GM23338 (cell line): ENCODE measurements at regions not wholly inside any gene's neighbourhood (a gene's known extent, or its start where the extent isn't known, plus 50 kb on each side); places are given as distances from the start of the nearest gene placed in this dataset.

Experiments used
- ATAC-seq: fragments of 200-7000 bp; cut with Tn5 transposase; 3 replicates; pipeline ENCODE4 v1.9.1; 2020
- DNase-seq: peaks from one replicate; pipeline ENCODE4 v3.0.0-alpha.2; 2015; ENCODE audit warnings: low spot score
- H2AFZ ChIP-seq: fragments of 200-600 bp; sonication (generic); 2 replicates; pipeline ENCODE4 v1.8.0; 2016; ENCODE audit warnings: antibody characterized with exemption, mild to moderate bottlenecking, moderate library complexity
- H3F3A ChIP-seq: fragments of 200-600 bp; sonication (generic); replicated peaks from 2 replicates; pipeline ENCODE4 v1.8.0; 2017; ENCODE audit warnings: antibody characterized with exemption, mixed run types, low read depth
- H3K27ac ChIP-seq: fragments of 200-600 bp; sonication (generic); 2 replicates; pipeline ENCODE4 v1.6.1; 2016; ENCODE audit warnings: low read depth
- H3K27me3 ChIP-seq: fragments of 200-600 bp; sonication (generic); 2 replicates; pipeline ENCODE4 v1.8.0; 2016; ENCODE audit warnings: mild to moderate bottlenecking, mixed run types, moderate library complexity; ENCODE audit not compliant: insufficient read depth
- H3K36me3 ChIP-seq: fragments of 200-600 bp; sonication (generic); 2 replicates; pipeline ENCODE4 v1.8.0; 2016; ENCODE audit warnings: mild to moderate bottlenecking; ENCODE audit not compliant: insufficient read depth
- H3K4me1 ChIP-seq: fragments of 200-600 bp; sonication (generic); 2 replicates; pipeline ENCODE4 v1.8.0; 2016; ENCODE audit warnings: mild to moderate bottlenecking, moderate library complexity; ENCODE audit not compliant: insufficient read depth
- H3K4me2 ChIP-seq: fragments of 200-600 bp; sonication (generic); 2 replicates; pipeline ENCODE4 v1.7.1; 2017; ENCODE audit warnings: mixed run types
- H3K4me3 ChIP-seq: fragments of 200-600 bp; sonication (generic); 2 replicates; pipeline ENCODE4 v1.6.1; 2016; ENCODE audit warnings: mixed run types
- H3K79me2 ChIP-seq: fragments of 200-600 bp; sonication (generic); replicated peaks from 2 replicates; pipeline ENCODE4 v1.8.0; 2017; ENCODE audit warnings: mild to moderate bottlenecking; ENCODE audit not compliant: insufficient read depth
- H3K9me2 ChIP-seq: fragments of 200-600 bp; sonication (generic); 2 replicates; pipeline ENCODE4 v1.8.0; 2017; ENCODE audit not compliant: insufficient read depth
- H4K20me1 ChIP-seq: fragments of 200-600 bp; sonication (generic); replicated peaks from 2 replicates; pipeline ENCODE4 v1.8.0; 2017; ENCODE audit warnings: mild to moderate bottlenecking; ENCODE audit not compliant: insufficient read depth
- H3K27ac Mint-ChIP-seq: 2 replicates; pipeline ENCODE4 v1.8.0; 2020; ENCODE audit warnings: inconsistent platforms, mild to moderate bottlenecking, moderate library complexity, mixed read lengths
- H3K27me3 Mint-ChIP-seq: 3 replicates; pipeline ENCODE4 v1.8.0; 2022; ENCODE audit warnings: low read depth, mild to moderate bottlenecking, moderate library complexity, mixed read lengths, inconsistent platforms; ENCODE audit not compliant: insufficient read depth, poor library complexity
- H3K36me3 Mint-ChIP-seq: 3 replicates; pipeline ENCODE4 v1.8.0; 2021; ENCODE audit warnings: low read depth, mild to moderate bottlenecking, inconsistent platforms, moderate library complexity, mixed read lengths
- H3K4me1 Mint-ChIP-seq: 3 replicates; pipeline ENCODE4 v1.8.0; 2020; ENCODE audit warnings: mild to moderate bottlenecking, inconsistent platforms, mixed read lengths
- H3K4me3 Mint-ChIP-seq: 3 replicates; pipeline ENCODE4 v1.8.0; 2021; ENCODE audit warnings: moderate library complexity, mild to moderate bottlenecking, inconsistent platforms, mixed read lengths
- H3K9me3 Mint-ChIP-seq: 3 replicates; pipeline ENCODE4 v1.8.0; 2020; ENCODE audit warnings: moderate library complexity, mild to moderate bottlenecking, inconsistent platforms, mixed read lengths
- CREB1 ChIP-seq: fragments of 250-450 bp; sonication (Bioruptor Pico); IDR thresholded peaks from 2 replicates; pipeline ENCODE4 v1.5.0; 2020; ENCODE audit warnings: low read depth, mild to moderate bottlenecking, moderate library complexity
- CTCF ChIP-seq, 2 experiments: fragments of 200-600 bp in 1 of 2; sonication (generic) in 1 of 2; conservative IDR thresholded peaks; 2 replicates each; pipeline versions ENCODE4 v1.5.1 to v1.6.1; 2016 to 2017; ENCODE audit warnings: antibody characterized with exemption in 2 of 2, low read depth in 2 of 2, mild to moderate bottlenecking in 2 of 2, moderate library complexity in 1 of 2
- EZH2 ChIP-seq: fragments of 200-600 bp; sonication (generic); IDR thresholded peaks from one replicate; pipeline ENCODE4 v1.8.0; 2017; ENCODE audit warnings: antibody characterized with exemption, mild to moderate bottlenecking, low read depth; ENCODE audit not compliant: unreplicated experiment
- EZH2phosphoT487 ChIP-seq: fragments of 200-600 bp; sonication (generic); IDR thresholded peaks from one replicate; pipeline ENCODE4 v1.8.1; 2018; ENCODE audit warnings: antibody characterized with exemption; ENCODE audit not compliant: unreplicated experiment
- JUNB ChIP-seq: IDR thresholded peaks from one replicate; pipeline ENCODE4 v1.6.1; 2016; ENCODE audit warnings: antibody characterized with exemption; ENCODE audit not compliant: unreplicated experiment
- NANOG ChIP-seq: IDR thresholded peaks from 2 replicates; pipeline ENCODE4 v1.6.1; 2016; ENCODE audit warnings: antibody characterized with exemption, borderline replicate concordance
- POLR2AphosphoS5 ChIP-seq: IDR thresholded peaks from 2 replicates; pipeline ENCODE4 v1.6.1; 2016; ENCODE audit warnings: antibody characterized with exemption, low read depth
- STAT1 ChIP-seq: IDR thresholded peaks from one replicate; pipeline ENCODE4 v1.6.1; 2016; ENCODE audit warnings: antibody characterized with exemption; ENCODE audit not compliant: unreplicated experiment
- ZNF114 ChIP-seq: fragments of 250-450 bp; sonication (Bioruptor Pico); IDR thresholded peaks from 2 replicates; pipeline ENCODE4 v1.5.0; 2020; ENCODE audit warnings: mild to moderate bottlenecking, moderate library complexity
- ZNF331 ChIP-seq: fragments of 250-450 bp; sonication (Bioruptor Pico); IDR thresholded peaks from 2 replicates; pipeline ENCODE4 v1.5.0; 2020; ENCODE audit warnings: low read depth, mild to moderate bottlenecking, moderate library complexity
- ZNF462 ChIP-seq: fragments of 250-450 bp; sonication (Bioruptor Pico); IDR thresholded peaks from 2 replicates; pipeline ENCODE4 v1.5.0; 2020; ENCODE audit warnings: mild to moderate bottlenecking, moderate library complexity
- TF ChIP-seq, protein P1 (sequence below): IDR thresholded peaks from one replicate; pipeline ENCODE4 v1.6.1; 2018; ENCODE audit warnings: antibody characterized with exemption; ENCODE audit not compliant: unreplicated experiment
- TF ChIP-seq, protein P2 (sequence below): IDR thresholded peaks from 2 replicates; pipeline ENCODE4 v1.6.1; 2016; ENCODE audit warnings: antibody characterized with exemption

DNA sequence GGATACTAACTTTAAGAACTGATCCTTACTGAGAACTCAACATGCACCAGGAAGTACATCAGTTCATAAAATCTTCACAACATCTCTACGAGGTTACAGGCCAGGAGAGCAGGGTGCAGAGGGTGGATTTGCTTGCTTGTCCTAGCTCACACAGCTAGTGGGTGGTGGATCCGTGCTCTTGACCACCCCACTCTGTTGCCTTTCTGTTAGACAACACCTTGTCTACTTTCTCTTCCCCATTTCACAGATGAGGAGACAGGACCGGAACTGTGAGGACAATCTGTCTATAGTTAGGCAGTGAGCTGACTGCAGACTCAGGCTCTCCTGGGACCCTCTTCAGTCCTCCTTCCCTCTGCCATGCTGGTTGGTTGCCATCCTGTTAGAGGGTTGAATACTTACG lies 221.7 kb upstream of the TLE3 start:
- H3F3A ChIP-seq, result no peaks in the 10 kb centered on the region
- no peaks in the 10 kb centered on the region for H3K9me2 ChIP-seq
- H3K79me2 ChIP-seq, result no peaks in the 10 kb centered on the region
- H3K4me3 ChIP-seq, result no peak overlapping the region
- no peak for ATAC-seq
- H3K4me3 Mint-ChIP-seq, result no peak overlapping the region
- H3K4me1 Mint-ChIP-seq, result peaks cover 15% of the 10 kb centered on the region
- H3K27me3 ChIP-seq, result no peaks in the 10 kb centered on the region
- no peaks in the 10 kb centered on the region for H4K20me1 ChIP-seq
- H2AFZ ChIP-seq, result no peak overlapping the region
- H3K9me3 Mint-ChIP-seq, result no peaks in the 10 kb centered on the region
- peaks cover 9% of the 10 kb centered on the region for H3K4me1 ChIP-seq
- H3K36me3 Mint-ChIP-seq, result no peaks in the 10 kb centered on the region
- H3K36me3 ChIP-seq, result no peaks in the 10 kb centered on the region
- peaks cover 4% of the 10 kb centered on the region for H3K27me3 Mint-ChIP-seq
- no peak overlapping the region for H3K4me2 ChIP-seq
- no peak overlapping the region for H3K27ac Mint-ChIP-seq
- H3K27ac ChIP-seq, result no peak overlapping the region
- no peak for DNase-seq
- no peak for TF ChIP-seq EZH2
- TF ChIP-seq JUNB, result no peak
- no peak for TF ChIP-seq ZNF462
- no peak for TF ChIP-seq STAT1
- TF ChIP-seq, protein P1, sequence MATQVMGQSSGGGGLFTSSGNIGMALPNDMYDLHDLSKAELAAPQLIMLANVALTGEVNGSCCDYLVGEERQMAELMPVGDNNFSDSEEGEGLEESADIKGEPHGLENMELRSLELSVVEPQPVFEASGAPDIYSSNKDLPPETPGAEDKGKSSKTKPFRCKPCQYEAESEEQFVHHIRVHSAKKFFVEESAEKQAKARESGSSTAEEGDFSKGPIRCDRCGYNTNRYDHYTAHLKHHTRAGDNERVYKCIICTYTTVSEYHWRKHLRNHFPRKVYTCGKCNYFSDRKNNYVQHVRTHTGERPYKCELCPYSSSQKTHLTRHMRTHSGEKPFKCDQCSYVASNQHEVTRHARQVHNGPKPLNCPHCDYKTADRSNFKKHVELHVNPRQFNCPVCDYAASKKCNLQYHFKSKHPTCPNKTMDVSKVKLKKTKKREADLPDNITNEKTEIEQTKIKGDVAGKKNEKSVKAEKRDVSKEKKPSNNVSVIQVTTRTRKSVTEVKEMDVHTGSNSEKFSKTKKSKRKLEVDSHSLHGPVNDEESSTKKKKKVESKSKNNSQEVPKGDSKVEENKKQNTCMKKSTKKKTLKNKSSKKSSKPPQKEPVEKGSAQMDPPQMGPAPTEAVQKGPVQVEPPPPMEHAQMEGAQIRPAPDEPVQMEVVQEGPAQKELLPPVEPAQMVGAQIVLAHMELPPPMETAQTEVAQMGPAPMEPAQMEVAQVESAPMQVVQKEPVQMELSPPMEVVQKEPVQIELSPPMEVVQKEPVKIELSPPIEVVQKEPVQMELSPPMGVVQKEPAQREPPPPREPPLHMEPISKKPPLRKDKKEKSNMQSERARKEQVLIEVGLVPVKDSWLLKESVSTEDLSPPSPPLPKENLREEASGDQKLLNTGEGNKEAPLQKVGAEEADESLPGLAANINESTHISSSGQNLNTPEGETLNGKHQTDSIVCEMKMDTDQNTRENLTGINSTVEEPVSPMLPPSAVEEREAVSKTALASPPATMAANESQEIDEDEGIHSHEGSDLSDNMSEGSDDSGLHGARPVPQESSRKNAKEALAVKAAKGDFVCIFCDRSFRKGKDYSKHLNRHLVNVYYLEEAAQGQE, result no peak
- no peak for TF ChIP-seq EZH2phosphoT487
- no peak for TF ChIP-seq NANOG
- no peak for TF ChIP-seq ZNF114 (CRISPR knock-in tag)
- TF ChIP-seq ZNF331 (CRISPR knock-in tag), result no peak
- TF ChIP-seq, protein P2, sequence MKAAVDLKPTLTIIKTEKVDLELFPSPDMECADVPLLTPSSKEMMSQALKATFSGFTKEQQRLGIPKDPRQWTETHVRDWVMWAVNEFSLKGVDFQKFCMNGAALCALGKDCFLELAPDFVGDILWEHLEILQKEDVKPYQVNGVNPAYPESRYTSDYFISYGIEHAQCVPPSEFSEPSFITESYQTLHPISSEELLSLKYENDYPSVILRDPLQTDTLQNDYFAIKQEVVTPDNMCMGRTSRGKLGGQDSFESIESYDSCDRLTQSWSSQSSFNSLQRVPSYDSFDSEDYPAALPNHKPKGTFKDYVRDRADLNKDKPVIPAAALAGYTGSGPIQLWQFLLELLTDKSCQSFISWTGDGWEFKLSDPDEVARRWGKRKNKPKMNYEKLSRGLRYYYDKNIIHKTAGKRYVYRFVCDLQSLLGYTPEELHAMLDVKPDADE, result no peak
- no peak for TF ChIP-seq POLR2AphosphoS5
- no peak for TF ChIP-seq CREB1 (CRISPR knock-in tag)
- TF ChIP-seq CTCF (conservative IDR thresholded peaks at IDR 0.05; ENCODE audit: low read depth in 2 of 2), result no peak
